IPS-15b (cell line): ENCODE measurements at regions not wholly inside any gene's neighbourhood (a gene's known extent, or its start where the extent isn't known, plus 50 kb on each side); places are given as distances from the start of the nearest gene placed in this dataset.

ENCODE experiments used
- H3K27me3 ChIP-seq: one replicate; pipeline ENCODE4 v1.6.1; 2013; ENCODE audit warnings: low read length; ENCODE audit not compliant: control insufficient read depth, insufficient read depth
- H3K36me3 ChIP-seq: one replicate; pipeline ENCODE4 v1.6.1; 2013; ENCODE audit warnings: low read length; ENCODE audit not compliant: control insufficient read depth, insufficient read depth
- H3K4me1 ChIP-seq: one replicate; pipeline ENCODE4 v1.6.1; 2013; ENCODE audit warnings: mild to moderate bottlenecking, low read length; ENCODE audit not compliant: control insufficient read depth, insufficient read depth
- H3K4me3 ChIP-seq: one replicate; pipeline ENCODE4 v1.5.1; 2013; ENCODE audit warnings: low read depth, low read length
- H3K9ac ChIP-seq: one replicate; pipeline ENCODE4 v1.6.1; 2013; ENCODE audit warnings: low read depth, mild to moderate bottlenecking, low read length
- H3K9me3 ChIP-seq: one replicate; pipeline ENCODE4 v1.6.1; 2013; ENCODE audit warnings: mild to moderate bottlenecking, low read length; ENCODE audit not compliant: control insufficient read depth, insufficient read depth

- H3K9ac ChIP-seq = no peak overlapping the region
- no peaks in the 10 kb centered on the region for H3K36me3 ChIP-seq
- H3K27me3 ChIP-seq = no peaks in the 10 kb centered on the region
- H3K4me3 ChIP-seq = no peak overlapping the region
- no peaks in the 10 kb centered on the region for H3K9me3 ChIP-seq
- peaks cover 4% of the 10 kb centered on the region for H3K4me1 ChIP-seq
Measured at GRCh38 chr4:111871802-111872201, 273.5 kb upstream of the FAM241A start.

GRCh38 chr4:111873801-111874200 is 271.5 kb upstream of the FAM241A start:
- no peaks in the 10 kb centered on the region for H3K27me3 ChIP-seq

GRCh38 chr4:111879539-111879938 is 265.7 kb upstream of the FAM241A start:
- H3K36me3 ChIP-seq = no peaks in the 10 kb centered on the region
- no peaks in the 10 kb centered on the region for H3K9me3 ChIP-seq
- H3K27me3 ChIP-seq = no peaks in the 10 kb centered on the region
- H3K9ac ChIP-seq = no peak overlapping the region
- H3K4me3 ChIP-seq = no peak overlapping the region
- peaks cover 5% of the 10 kb centered on the region for H3K4me1 ChIP-seq

More at GRCh38 chr4:111873801-111874200, 271.5 kb upstream of the FAM241A start:
- Histone ChIP-seq H3K4me3 (no peak overlapping the region), H3K9me3 (no peaks in the 10 kb centered on the region), H3K36me3 (no peaks in the 10 kb centered on the region), H3K9ac (no peak overlapping the region), H3K4me1 (peaks cover 4% of the 10 kb centered on the region)

GRCh38 chr4:111880116-111880515 is 265.1 kb upstream of the FAM241A start:
- Histone ChIP-seq H3K9ac (no peak overlapping the region), H3K4me3 (no peak overlapping the region), H3K27me3 (no peaks in the 10 kb centered on the region), H3K9me3 (no peaks in the 10 kb centered on the region), H3K36me3 (no peaks in the 10 kb centered on the region), H3K4me1 (peaks cover 5% of the 10 kb centered on the region)

- H3K27me3 ChIP-seq = no peaks in the 10 kb centered on the region
- H3K36me3 ChIP-seq = no peaks in the 10 kb centered on the region
- no peak overlapping the region for H3K4me3 ChIP-seq
- H3K9me3 ChIP-seq = no peaks in the 10 kb centered on the region
- peaks cover 5% of the 10 kb centered on the region for H3K4me1 ChIP-seq
- no peak overlapping the region for H3K9ac ChIP-seq
Measured at GRCh38 chr4:111883557-111883999, 261.7 kb upstream of the FAM241A start.

GRCh38 chr4:111890412-111890811 is 254.8 kb upstream of the FAM241A start:
- Histone ChIP-seq H3K4me3 (no peak overlapping the region), H3K9ac (no peak overlapping the region), H3K4me1 (no peaks in the 10 kb centered on the region), H3K36me3 (no peaks in the 10 kb centered on the region), H3K9me3 (no peaks in the 10 kb centered on the region), H3K27me3 (no peaks in the 10 kb centered on the region)

- no peak overlapping the region for H3K9ac ChIP-seq
- H3K27me3 ChIP-seq = no peaks in the 10 kb centered on the region
- no peak overlapping the region for H3K4me3 ChIP-seq
- no peaks in the 10 kb centered on the region for H3K4me1 ChIP-seq
- H3K9me3 ChIP-seq = no peaks in the 10 kb centered on the region
- no peaks in the 10 kb centered on the region for H3K36me3 ChIP-seq
Measured at GRCh38 chr4:111905511-111905910, 239.7 kb upstream of the FAM241A start.

- Histone ChIP-seq H3K36me3 (no peaks in the 10 kb centered on the region), H3K27me3 (no peaks in the 10 kb centered on the region), H3K9ac (no peak overlapping the region), H3K9me3 (no peaks in the 10 kb centered on the region), H3K4me3 (no peak overlapping the region), H3K4me1 (no peaks in the 10 kb centered on the region)
Measured at GRCh38 chr4:111919639-111920038, 225.6 kb upstream of the FAM241A start.

- no peaks in the 10 kb centered on the region for H3K36me3 ChIP-seq
- H3K4me1 ChIP-seq = no peaks in the 10 kb centered on the region
- H3K9me3 ChIP-seq = no peaks in the 10 kb centered on the region
- no peak overlapping the region for H3K4me3 ChIP-seq
- no peak overlapping the region for H3K9ac ChIP-seq
- H3K27me3 ChIP-seq = no peaks in the 10 kb centered on the region
Measured at GRCh38 chr4:111921714-111922113, 223.5 kb upstream of the FAM241A start.

GRCh38 chr4:111923786-111924185 is 221.5 kb upstream of the FAM241A start:
- Histone ChIP-seq H3K4me1 (no peaks in the 10 kb centered on the region), H3K9me3 (no peaks in the 10 kb centered on the region), H3K27me3 (no peaks in the 10 kb centered on the region), H3K4me3 (no peak overlapping the region), H3K36me3 (no peaks in the 10 kb centered on the region), H3K9ac (no peak overlapping the region)

GRCh38 chr4:111924696-111925095 is 220.6 kb upstream of the FAM241A start:
- no peaks in the 10 kb centered on the region for H3K9me3 ChIP-seq
- no peaks in the 10 kb centered on the region for H3K36me3 ChIP-seq
- H3K27me3 ChIP-seq = no peaks in the 10 kb centered on the region
- no peaks in the 10 kb centered on the region for H3K4me1 ChIP-seq
- H3K4me3 ChIP-seq = no peak overlapping the region
- H3K9ac ChIP-seq = no peak overlapping the region

GRCh38 chr4:111930659-111931058 is 214.6 kb upstream of the FAM241A start:
- Histone ChIP-seq H3K9ac (no peak overlapping the region), H3K9me3 (no peaks in the 10 kb centered on the region), H3K4me3 (no peak overlapping the region), H3K36me3 (no peaks in the 10 kb centered on the region), H3K27me3 (no peaks in the 10 kb centered on the region), H3K4me1 (no peaks in the 10 kb centered on the region)

- Histone ChIP-seq H3K4me1 (no peaks in the 10 kb centered on the region), H3K27me3 (no peaks in the 10 kb centered on the region), H3K9me3 (no peaks in the 10 kb centered on the region), H3K36me3 (no peaks in the 10 kb centered on the region), H3K4me3 (no peak overlapping the region), H3K9ac (no peak overlapping the region)
Measured at GRCh38 chr4:111933703-111934102, 211.6 kb upstream of the FAM241A start.
